Brain microvascular endothelial cell (primary cell): ENCODE measurements at regions not wholly inside any gene's neighbourhood (a gene's known extent, or its start where the extent isn't known, plus 50 kb on each side); places are given as distances from the start of the nearest gene placed in this dataset.

Experiments
- DNase-seq: peaks from one replicate; pipeline ENCODE4 v3.0.0-alpha.2; 2020
- H3K27ac ChIP-seq: fragments of 250-450 bp; sonication (Bioruptor Pico); 2 replicates; pipeline ENCODE4 v1.5.1; 2020; ENCODE audit warnings: mild to moderate bottlenecking, moderate library complexity
- H3K27me3 ChIP-seq: fragments of 250-450 bp; sonication (Bioruptor Pico); replicated peaks from 2 replicates; pipeline ENCODE4 v1.5.1; 2020; ENCODE audit warnings: mild to moderate bottlenecking
- H3K36me3 ChIP-seq: fragments of 250-450 bp; sonication (Bioruptor Pico); replicated peaks from 2 replicates; pipeline ENCODE4 v1.5.1; 2020; ENCODE audit warnings: mild to moderate bottlenecking
- H3K4me3 ChIP-seq: 2 replicates; pipeline ENCODE4 v1.5.1; 2011; ENCODE audit warnings: low read depth, mild to moderate bottlenecking, control low read depth, low read length, moderate library complexity
- in situ Hi-C: cut with HindIII; loops from 2 replicates; pipeline ENCODE4 v1.10.0; 2017; ENCODE audit warnings: low sequenced_read_pairs, low pct_ligation_motif_present
- TF ChIP-seq, protein P1 (sequence below): IDR thresholded peaks from 2 replicates; pipeline ENCODE4 v1.5.1; 2011; ENCODE audit warnings: low read depth, mild to moderate bottlenecking, moderate library complexity, low read length, control low read depth, inconsistent platforms; ENCODE audit errors: missing control alignments

DNA sequence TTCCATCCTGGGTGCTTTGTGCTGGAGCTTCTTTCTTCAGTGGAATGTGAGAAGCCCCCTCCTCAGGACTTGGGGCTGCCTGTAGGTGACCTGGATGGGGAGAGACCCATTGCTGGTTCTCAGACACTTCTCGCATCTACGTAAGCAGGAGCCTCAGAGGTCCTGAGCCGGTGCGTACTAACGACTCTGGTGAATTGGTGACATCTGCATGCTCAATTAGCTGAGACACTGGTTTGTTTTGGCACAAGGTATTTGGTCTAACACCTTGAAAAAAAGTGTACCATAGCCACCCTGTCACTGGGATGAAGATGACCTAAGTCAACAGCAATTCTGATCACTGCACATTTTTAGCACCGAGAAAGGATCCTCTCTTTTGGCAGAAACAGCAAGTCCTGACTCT is 57.7 kb downstream of the LRRC30 start:
- in situ Hi-C loops: no loop called here
- TF ChIP-seq, protein P1, sequence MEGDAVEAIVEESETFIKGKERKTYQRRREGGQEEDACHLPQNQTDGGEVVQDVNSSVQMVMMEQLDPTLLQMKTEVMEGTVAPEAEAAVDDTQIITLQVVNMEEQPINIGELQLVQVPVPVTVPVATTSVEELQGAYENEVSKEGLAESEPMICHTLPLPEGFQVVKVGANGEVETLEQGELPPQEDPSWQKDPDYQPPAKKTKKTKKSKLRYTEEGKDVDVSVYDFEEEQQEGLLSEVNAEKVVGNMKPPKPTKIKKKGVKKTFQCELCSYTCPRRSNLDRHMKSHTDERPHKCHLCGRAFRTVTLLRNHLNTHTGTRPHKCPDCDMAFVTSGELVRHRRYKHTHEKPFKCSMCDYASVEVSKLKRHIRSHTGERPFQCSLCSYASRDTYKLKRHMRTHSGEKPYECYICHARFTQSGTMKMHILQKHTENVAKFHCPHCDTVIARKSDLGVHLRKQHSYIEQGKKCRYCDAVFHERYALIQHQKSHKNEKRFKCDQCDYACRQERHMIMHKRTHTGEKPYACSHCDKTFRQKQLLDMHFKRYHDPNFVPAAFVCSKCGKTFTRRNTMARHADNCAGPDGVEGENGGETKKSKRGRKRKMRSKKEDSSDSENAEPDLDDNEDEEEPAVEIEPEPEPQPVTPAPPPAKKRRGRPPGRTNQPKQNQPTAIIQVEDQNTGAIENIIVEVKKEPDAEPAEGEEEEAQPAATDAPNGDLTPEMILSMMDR: no peak
- no peak overlapping the region for H3K27ac ChIP-seq

DNA sequence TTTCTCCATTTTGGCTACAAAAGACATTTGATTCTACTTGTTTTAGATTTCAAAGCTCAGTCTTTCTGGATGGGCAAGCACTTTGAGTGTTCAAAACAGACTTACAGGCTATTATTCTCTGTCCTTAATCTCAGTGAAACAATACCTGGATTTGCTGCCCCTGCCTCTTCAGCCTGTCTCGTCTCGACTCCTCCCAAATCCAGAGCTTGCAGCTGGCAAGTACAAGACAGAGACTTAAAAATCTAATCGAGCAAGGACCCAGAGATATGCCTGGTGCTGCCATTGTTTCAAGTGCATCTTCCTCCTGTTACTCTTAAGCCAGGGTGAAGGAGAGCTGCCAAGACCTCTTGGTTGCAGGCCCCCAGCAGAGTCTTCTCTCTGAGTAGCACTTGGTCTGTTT is 59.2 kb downstream of the LRRC30 start:
- H3K27ac ChIP-seq: no peak overlapping the region
- in situ Hi-C loops: no loop called here
- no peaks in the 10 kb centered on the region for H3K36me3 ChIP-seq
- TF ChIP-seq, protein P1: no peak
- H3K4me3 ChIP-seq: no peak overlapping the region
- H3K27me3 ChIP-seq: no peaks in the 10 kb centered on the region
- DNase-seq: no peak

More for the DNA sequence above, 57.7 kb downstream of the LRRC30 start:
- Histone ChIP-seq H3K4me3 (no peak overlapping the region), H3K27me3 (no peaks in the 10 kb centered on the region), H3K36me3 (no peaks in the 10 kb centered on the region)
- no peak for DNase-seq

DNA sequence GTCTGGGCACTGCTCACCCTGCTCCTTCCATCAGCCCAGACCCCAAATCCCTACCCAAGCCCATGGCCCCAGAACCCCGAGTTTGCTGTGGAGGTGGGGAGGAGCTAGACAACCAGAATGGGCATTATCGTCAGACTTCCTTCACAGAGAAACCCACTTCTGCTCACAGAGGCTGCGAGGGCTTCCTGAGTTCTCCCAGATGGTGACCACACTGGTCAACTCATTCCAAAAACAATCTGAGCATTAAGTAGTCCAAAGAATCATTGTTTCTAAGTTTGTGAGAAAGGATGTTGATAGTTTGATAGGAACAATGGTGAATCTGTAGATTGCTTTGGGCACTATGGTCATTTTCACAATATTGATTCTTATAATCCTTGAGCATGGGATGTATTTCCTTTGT is 60.2 kb downstream of the LRRC30 start:
- TF ChIP-seq, protein P1: no peak

DNA sequence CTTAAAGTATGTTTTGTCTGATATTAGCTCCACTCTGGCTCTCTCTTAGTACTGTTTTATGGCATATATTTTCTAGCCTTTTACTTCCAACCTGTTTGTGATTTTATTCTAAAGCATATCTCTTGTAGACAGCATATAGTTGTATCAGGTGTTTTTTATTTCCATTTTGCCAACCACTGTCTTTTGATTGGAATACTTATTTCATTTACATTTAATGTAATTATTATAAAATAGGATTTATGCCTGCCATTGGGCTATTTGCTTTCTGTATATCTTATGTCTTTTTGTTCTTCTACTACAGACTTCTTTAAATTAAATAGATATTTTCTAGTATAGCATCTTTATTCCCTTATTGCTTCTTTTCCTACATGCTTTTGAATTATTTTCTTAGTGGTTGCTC is 67.3 kb downstream of the LRRC30 start:
- no peak for DNase-seq
- Histone ChIP-seq H3K27ac (no peak overlapping the region), H3K36me3 (no peaks in the 10 kb centered on the region), H3K4me3 (no peak overlapping the region), H3K27me3 (no peaks in the 10 kb centered on the region)
- TF ChIP-seq, protein P1: no peak
- in situ Hi-C loops: no loop called here

More for the DNA sequence above, 60.2 kb downstream of the LRRC30 start:
- in situ Hi-C loops: no loop called here
- no peak overlapping the region for H3K27ac ChIP-seq
- no peaks in the 10 kb centered on the region for H3K27me3 ChIP-seq
- no peaks in the 10 kb centered on the region for H3K36me3 ChIP-seq
- no peak for DNase-seq
- no peak overlapping the region for H3K4me3 ChIP-seq

DNA sequence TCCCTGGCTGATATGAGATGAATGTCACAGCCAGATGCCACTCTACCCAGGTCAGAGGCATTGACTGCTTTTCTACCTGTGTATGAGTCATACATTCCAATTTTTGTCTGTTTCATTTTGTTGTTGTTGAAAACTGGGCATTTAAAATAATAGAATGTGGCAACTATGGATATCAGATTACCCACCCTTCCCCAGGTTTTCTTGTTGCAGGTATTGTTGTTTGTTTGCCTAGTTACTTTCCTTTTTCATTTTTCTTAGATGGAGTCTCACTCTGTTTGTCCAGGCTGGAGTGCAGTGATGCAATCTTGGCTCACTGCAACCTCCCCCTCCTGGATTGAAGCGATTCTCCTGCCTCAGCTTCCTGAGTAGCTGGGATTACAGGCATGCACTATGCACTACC is 70.2 kb downstream of the LRRC30 start:
- Histone ChIP-seq H3K36me3 (no peaks in the 10 kb centered on the region), H3K4me3 (no peak overlapping the region), H3K27ac (no peak overlapping the region), H3K27me3 (no peaks in the 10 kb centered on the region)
- in situ Hi-C loops: no loop called here
- TF ChIP-seq, protein P1: no peak
- no peak for DNase-seq

DNA sequence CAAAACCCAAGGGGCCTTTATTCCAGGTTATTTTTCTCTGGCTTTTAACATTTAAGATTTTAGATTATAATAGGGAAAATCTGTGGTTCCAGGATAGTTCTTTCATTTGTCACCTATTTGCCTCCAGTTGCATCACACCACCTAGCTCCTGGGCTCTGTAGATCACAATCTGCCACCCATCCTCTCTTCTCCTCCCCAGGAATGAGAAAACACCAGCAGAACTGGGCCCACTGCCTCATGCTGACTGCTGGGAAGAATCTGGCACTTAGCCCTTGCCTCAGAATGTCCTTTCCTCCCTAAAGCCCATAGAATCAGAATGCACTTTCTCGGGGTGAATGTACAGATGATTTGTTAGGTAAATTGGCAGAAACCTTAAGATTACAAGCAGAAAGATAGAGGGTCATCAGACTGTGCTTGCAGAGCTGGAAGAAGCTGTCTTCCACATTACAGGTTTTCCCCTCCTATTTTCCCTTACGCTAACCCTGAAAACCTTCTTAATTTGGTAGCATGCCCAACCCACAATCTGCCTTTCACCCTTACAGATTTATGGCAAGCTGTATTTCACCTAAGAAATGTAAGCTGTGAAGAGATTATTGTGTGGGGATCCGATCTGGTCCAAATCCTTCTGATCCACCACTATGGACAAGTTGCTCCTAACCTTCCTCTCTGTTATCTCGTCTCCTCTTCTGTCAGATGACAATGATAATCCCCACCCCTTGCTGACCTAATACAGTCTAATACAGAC is 72.6 kb downstream of the LRRC30 start:
- in situ Hi-C loops: no loop called here
- Histone ChIP-seq H3K27ac (no peak overlapping the region), H3K27me3 (no peaks in the 10 kb centered on the region), H3K4me3 (no peak overlapping the region), H3K36me3 (no peaks in the 10 kb centered on the region)
- DNase-seq: no peak
- TF ChIP-seq, protein P1: no peak
